Psoas muscle (tissue), 7 donors: ENCODE measurements at regions not wholly inside any gene's neighbourhood (a gene's known extent, or its start where the extent isn't known, plus 50 kb on each side); places are given as distances from the start of the nearest gene placed in this dataset.

Source experiments
- ATAC-seq, 4 donors: fragments of 200-7000 bp; cut with Tn5 transposase; one replicate each; pipeline ENCODE4 v1.9.1; 2020; ENCODE audit warnings: moderate library complexity in 3 of 4, mild to moderate bottlenecking in 2 of 4
- DNase-seq, 2 donors: peaks; one replicate each; pipeline ENCODE4 v3.0.0-alpha.2; 2020
- H3K27ac ChIP-seq: fragments of 200-600 bp; one replicate; pipeline ENCODE4 v1.8.0; 2022
- H3K27me3 ChIP-seq, 3 donors: fragments of 200-600 bp in 1 of 3; one replicate each; pipeline versions ENCODE4 v1.6.1 to v1.8.0; 2013 to 2022; ENCODE audit warnings: low read length in 2 of 3, mild to moderate bottlenecking in 2 of 3, moderate library complexity in 1 of 3; ENCODE audit not compliant: insufficient read depth in 3 of 3
- H3K36me3 ChIP-seq, 2 donors: fragments of 200-600 bp in 1 of 2; one replicate each; pipeline versions ENCODE4 v1.6.1 to v1.8.0; 2013 to 2022; ENCODE audit warnings: low read depth in 1 of 2, mild to moderate bottlenecking in 1 of 2, moderate library complexity in 1 of 2; ENCODE audit not compliant: insufficient read depth in 1 of 2
- H3K4me1 ChIP-seq: fragments of 200-600 bp; one replicate; pipeline ENCODE4 v1.8.0; 2022
- H3K4me3 ChIP-seq: fragments of 200-600 bp; one replicate; pipeline ENCODE4 v1.8.0; 2022; ENCODE audit warnings: mild to moderate bottlenecking
- H3K9me3 ChIP-seq: fragments of 200-600 bp; one replicate; pipeline ENCODE4 v1.8.0; 2022
- CTCF ChIP-seq: fragments of 200-600 bp; IDR thresholded peaks from one replicate; pipeline ENCODE4 v1.8.0; 2022; ENCODE audit warnings: antibody characterized with exemption
- WGBS, 3 donors: extraction: QIAGEN DNeasy Blood & Tissue Kit; methylation state at CpG; one replicate each; pipeline versions ENCODE4 v1.1.6 to v1.1.7; 2013; 5-methylcytosine and 5-hydroxymethylcytosine counted together
- intact Hi-C, 2 donors: fragments of 100-400 bp; cut with DNase I; formaldehyde crosslinking; loops; one replicate each; pipeline versions ENCODE4 v1.11.0 to v1.14.2; 2022
- donor health status: healthy with polysubstance abuse.
- donor health status: DM: no; HTN: no; CAD: no; lungs with moderate emphysema.
- donor health status: Bipolar disorder and iron deficiency.
- donor health status: healthy.
- donor health status: DM: yes; HTN: yes; CAD: no.
- donor health status: DM: no; HTN: no; CAD: no.
- donor health status: DM: yes; HTN: yes; CAD: no.

- H3K4me1 ChIP-seq = no peaks in the 10 kb centered on the region
- no peak overlapping the region for H3K4me3 ChIP-seq
- WGBS, 3 donors = 77 to 81% (median 78%) methylated on average over 6 of the region's 6 CpGs
- no peak overlapping the region for H3K27ac ChIP-seq
- H3K27me3 ChIP-seq = peaks cover 3 to 17% (median 4%) of the 10 kb centered on the region in 3 donors
- DNase-seq (no peak), ATAC-seq (no peak)
- no peaks in the 10 kb centered on the region for H3K9me3 ChIP-seq
- H3K36me3 ChIP-seq = no peaks in the 10 kb centered on the region
- TF ChIP-seq CTCF = no peak
- intact Hi-C loops = no loop called here
Measured at GRCh38 chr1:209227171-209227570, 356.3 kb upstream of the CAMK1G start.

- H3K36me3 ChIP-seq = no peaks in the 10 kb centered on the region
- no peak for DNase-seq
Measured at GRCh38 chr1:209227941-209228340, 355.6 kb upstream of the CAMK1G start.

GRCh38 chr1:209229494-209230061 lies 353.9 kb upstream of the CAMK1G start:
- DNase-seq (no peak), ATAC-seq (no peak)
- no peak for TF ChIP-seq CTCF
- intact Hi-C loops = no loop called here
- H3K27me3 ChIP-seq = peaks cover 3 to 17% (median 4%) of the 10 kb centered on the region in 3 donors
- H3K4me3 ChIP-seq = no peak overlapping the region
- H3K36me3 ChIP-seq = no peaks in the 10 kb centered on the region
- WGBS, 3 donors = 80 to 83% (median 81%) methylated on average over 3 of the region's 3 CpGs
- H3K27ac ChIP-seq = no peak overlapping the region
- H3K9me3 ChIP-seq = no peaks in the 10 kb centered on the region
- no peaks in the 10 kb centered on the region for H3K4me1 ChIP-seq

More at GRCh38 chr1:209227941-209228340, 355.6 kb upstream of the CAMK1G start:
- no peak overlapping the region for H3K4me3 ChIP-seq
- WGBS, 3 donors = 78 to 84% (median 81%) methylated on average over 3 of the region's 3 CpGs
- no peak for ATAC-seq
- intact Hi-C loops = no loop called here
- H3K4me1 ChIP-seq = no peaks in the 10 kb centered on the region
- TF ChIP-seq CTCF = no peak
- H3K27me3 ChIP-seq = peaks cover 3 to 17% (median 4%) of the 10 kb centered on the region in 3 donors
- no peak overlapping the region for H3K27ac ChIP-seq
- no peaks in the 10 kb centered on the region for H3K9me3 ChIP-seq

- peaks cover 3 to 17% (median 4%) of the 10 kb centered on the region in 3 donors for H3K27me3 ChIP-seq
- H3K4me3 ChIP-seq = no peak overlapping the region
- intact Hi-C loops = no loop called here
- H3K27ac ChIP-seq = no peak overlapping the region
- DNase-seq (no peak), ATAC-seq (no peak)
- H3K36me3 ChIP-seq = no peaks in the 10 kb centered on the region
- no peaks in the 10 kb centered on the region for H3K9me3 ChIP-seq
- no peaks in the 10 kb centered on the region for H3K4me1 ChIP-seq
- WGBS, 3 donors = 73 to 88% (median 77%) methylated on average over 1 of the region's 1 CpG
- no peak for TF ChIP-seq CTCF
Measured at GRCh38 chr1:209230314-209230713, 353.2 kb upstream of the CAMK1G start.
